ENCODE measurements at regions not wholly inside any gene's neighbourhood (a gene's known extent, or its start where the extent isn't known, plus 50 kb on each side); places are given as distances from the start of the nearest gene placed in this dataset.

DNA sequence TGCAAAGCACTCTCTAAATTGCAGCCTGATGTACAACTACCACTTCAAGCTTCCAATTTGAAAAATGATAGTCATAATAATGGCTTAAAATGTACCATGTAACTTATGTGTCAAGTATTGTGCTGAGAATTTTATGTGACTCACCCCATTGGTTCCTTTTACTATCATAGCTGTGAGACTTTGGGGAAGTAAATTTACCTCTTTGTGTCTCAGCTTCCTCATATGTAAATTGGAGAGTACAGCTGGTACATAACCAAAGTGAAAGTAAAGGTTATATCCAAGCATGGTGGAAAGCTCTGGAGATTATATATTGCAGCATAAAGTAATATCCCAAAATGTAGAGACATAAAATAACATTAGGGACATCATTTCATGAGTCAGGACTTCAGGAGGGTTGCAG is 2200.4 kb upstream of the C9orf72 start:
- DNase-seq = no peak
- TF ChIP-seq GATA1 (IDR thresholded peaks at IDR 0.05; ENCODE audit: low read depth, low read length) = no peak
- no peak for TF ChIP-seq POLR2A (IDR thresholded peaks at IDR 0.05; ENCODE audit: low read length)

DNA sequence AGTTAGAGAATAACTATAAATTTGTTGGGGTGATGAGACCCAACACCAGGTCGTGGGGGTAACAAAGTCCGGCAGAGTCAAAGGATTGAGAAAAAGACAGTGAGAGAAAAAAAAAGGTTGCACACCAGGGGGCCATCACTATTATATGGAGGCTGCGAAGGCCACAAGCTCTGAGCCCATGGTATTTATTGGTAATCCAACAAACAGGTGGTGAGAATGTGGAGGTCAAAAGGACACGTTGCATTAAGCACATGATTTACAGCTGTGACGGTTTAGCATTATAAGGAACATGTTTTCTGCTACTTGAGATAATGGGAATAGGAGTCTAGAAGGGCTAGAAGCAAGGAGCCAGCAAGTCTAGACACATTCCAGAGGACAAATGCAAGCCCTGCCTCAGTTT is 2202.2 kb upstream of the C9orf72 start:
- DNase-seq = no peak
- no peak for TF ChIP-seq GATA1 (IDR thresholded peaks at IDR 0.05; ENCODE audit: low read depth, low read length)
- no peak for TF ChIP-seq POLR2A (IDR thresholded peaks at IDR 0.05; ENCODE audit: low read length)

DNA sequence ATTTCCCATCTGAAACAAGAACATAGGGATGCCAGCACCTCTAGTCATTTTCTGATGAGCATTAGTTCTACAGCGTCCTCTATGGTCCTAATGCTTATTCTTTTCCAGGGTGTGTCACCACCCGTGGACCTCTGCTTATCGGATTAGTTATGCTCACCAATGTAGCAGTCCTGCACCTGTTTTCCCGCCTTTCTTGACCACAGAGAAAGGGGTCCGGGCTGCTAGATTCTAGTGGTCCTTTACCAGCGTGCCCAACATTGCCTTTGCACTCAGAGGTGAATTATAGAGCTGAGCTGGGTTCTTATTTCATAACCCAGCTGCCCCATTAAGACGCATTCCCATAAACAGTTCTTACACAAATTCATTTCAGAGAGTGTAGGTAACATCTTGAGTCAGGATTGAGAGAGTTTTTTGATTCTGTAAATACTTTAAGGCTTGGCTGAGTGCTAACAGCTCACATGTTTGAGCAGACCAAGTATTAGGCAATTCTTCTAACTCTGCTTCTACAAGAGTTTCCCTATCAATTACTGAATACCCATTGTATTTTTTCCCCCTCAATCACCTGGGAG is 2205.1 kb upstream of the C9orf72 start:
- TF ChIP-seq POLR2A (IDR thresholded peaks at IDR 0.05; ENCODE audit: low read length) = no peak
- TF ChIP-seq GATA1 (IDR thresholded peaks at IDR 0.05; ENCODE audit: low read depth, low read length) = no peak
- no peak for DNase-seq

DNA sequence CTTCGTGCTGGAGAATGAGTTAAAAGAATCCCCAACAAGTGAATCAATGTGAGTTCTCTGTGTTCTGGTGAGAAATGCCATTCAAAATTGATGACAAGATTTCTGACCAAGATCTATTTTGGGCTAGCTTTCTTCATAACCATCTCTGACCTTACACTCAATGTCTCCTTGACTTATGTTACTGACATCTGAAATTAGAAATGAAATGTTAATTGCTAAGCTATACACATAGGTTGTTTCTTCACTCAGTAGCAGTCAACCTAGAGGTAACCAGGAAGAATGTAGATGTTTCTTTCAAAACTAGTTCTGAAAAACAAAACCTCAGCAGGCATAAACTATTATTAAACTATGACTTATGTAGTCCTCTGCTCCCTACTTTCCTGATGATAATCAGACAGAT is 2220.7 kb upstream of the C9orf72 start:
- no peak for TF ChIP-seq POLR2A (IDR thresholded peaks at IDR 0.05; ENCODE audit: low read length)
- no peak for TF ChIP-seq GATA1 (IDR thresholded peaks at IDR 0.05; ENCODE audit: low read depth, low read length)
- no peak for DNase-seq

DNA sequence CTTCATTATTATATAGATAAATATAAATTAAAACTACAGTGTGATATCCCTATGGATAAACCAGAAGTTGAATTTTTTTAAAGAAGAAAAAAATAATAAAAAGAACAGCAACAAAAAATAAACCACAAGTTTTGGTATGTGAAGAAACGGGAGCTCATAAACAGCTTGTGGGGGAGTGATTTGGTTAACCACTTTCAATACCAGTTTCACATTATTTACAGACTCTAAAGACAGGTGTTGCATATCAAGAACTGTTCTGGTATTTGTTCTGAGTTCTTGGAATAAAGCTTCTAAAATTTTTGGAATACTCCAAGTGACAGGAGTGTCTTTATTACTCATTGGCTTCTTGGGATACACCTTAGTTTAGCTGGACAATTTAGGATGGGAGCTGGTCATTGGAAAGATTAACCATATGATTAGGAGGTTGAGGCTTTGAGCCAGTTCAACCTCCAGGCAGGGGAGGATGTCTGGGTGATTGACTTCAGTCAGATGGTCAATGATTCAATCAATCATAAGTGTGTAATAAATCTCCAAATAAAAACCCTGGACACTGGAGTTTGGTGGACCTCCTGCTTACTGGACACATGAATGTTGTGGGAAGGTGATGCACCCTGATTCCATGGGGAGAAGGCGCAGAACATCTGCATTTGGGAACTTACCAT is 2223.1 kb upstream of the C9orf72 start:
- TF ChIP-seq POLR2A (IDR thresholded peaks at IDR 0.05; ENCODE audit: low read length) (no peak), GATA1 (IDR thresholded peaks at IDR 0.05; ENCODE audit: low read depth, low read length) (no peak)
- no peak for DNase-seq

DNA sequence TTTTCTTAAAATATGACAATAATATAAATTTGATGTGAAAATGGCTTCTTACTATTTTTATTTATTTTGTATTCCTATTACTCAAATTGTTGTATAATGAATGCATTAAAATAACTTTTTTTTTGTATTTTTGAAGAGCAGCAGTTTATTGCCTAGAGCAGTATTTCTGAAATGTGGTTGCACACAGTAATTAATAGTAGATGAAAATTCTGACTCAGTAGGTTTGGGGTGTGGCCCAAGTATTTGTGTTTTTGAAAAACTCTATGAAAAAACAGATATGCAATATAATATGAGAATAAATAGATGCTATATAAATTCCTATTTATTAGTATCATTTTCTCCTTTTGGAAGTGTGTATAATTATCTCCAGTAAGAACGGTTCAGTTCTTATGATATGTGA is 2225.3 kb upstream of the C9orf72 start:
- no peak for TF ChIP-seq POLR2A (IDR thresholded peaks at IDR 0.05; ENCODE audit: low read length)
- no peak for TF ChIP-seq GATA1 (IDR thresholded peaks at IDR 0.05; ENCODE audit: low read depth, low read length)
- DNase-seq = no peak

DNA sequence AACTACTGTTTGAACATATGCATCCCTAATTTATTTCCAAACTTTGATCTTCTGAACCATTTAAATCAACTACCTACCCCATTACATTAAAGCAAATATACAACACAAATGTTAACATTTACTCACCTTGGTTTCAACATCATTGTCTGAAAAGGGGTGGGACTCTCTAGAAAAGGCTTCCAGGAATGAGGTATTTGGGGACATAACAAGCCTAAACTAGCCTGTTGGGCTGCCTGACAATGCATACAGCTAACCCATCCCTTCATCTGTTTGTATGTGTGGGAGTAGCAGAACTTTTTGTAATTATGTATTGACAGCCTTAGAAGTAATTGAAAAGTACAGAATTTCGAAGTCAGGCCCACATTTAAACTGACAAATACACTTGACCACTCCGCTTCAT is 2225.9 kb upstream of the C9orf72 start:
- TF ChIP-seq POLR2A (IDR thresholded peaks at IDR 0.05; ENCODE audit: low read length) = no peak
- no peak for TF ChIP-seq GATA1 (IDR thresholded peaks at IDR 0.05; ENCODE audit: low read depth, low read length)
- no peak for DNase-seq

DNA sequence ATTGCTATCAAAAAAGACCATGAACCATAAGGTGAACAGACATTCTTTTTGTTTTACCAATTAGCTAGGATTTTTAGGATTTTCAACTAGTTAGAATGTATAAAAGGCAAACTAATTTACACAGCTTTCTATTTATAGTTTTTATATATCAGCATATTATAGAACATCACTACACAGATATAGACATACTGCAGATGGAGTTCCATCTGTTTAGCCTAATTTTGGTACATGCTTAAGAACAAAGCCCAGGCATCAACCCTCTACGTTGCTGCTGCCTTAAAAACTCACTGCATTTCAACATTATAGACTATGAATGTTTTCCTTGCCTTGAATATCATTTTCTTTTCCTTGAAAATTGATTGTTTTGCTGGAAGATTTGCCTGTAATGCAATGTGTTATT is 2227.5 kb upstream of the C9orf72 start:
- DNase-seq = no peak
- no peak for TF ChIP-seq POLR2A (IDR thresholded peaks at IDR 0.05; ENCODE audit: low read length)
- no peak for TF ChIP-seq GATA1 (IDR thresholded peaks at IDR 0.05; ENCODE audit: low read depth, low read length)

DNA sequence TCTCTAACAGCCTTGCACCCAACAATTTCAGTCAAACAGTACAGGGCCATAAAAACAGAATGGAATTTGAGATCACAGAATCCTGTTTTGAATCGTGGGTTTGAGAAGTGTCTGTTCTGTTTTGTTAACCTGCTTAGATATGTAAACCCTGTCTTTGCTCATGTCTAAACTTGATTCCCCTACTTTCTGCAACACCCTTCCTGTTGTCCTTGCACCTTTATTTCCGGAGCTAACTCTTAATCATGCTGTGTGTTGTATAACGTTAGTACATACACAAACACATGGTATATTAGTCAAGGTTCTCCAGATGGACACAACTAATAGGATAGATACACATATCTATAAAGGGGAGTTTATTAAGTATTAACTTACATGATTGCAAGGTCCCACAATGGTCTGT is 2229.2 kb upstream of the C9orf72 start:
- no peak for TF ChIP-seq GATA1 (IDR thresholded peaks at IDR 0.05; ENCODE audit: low read depth, low read length)
- no peak for DNase-seq

DNA sequence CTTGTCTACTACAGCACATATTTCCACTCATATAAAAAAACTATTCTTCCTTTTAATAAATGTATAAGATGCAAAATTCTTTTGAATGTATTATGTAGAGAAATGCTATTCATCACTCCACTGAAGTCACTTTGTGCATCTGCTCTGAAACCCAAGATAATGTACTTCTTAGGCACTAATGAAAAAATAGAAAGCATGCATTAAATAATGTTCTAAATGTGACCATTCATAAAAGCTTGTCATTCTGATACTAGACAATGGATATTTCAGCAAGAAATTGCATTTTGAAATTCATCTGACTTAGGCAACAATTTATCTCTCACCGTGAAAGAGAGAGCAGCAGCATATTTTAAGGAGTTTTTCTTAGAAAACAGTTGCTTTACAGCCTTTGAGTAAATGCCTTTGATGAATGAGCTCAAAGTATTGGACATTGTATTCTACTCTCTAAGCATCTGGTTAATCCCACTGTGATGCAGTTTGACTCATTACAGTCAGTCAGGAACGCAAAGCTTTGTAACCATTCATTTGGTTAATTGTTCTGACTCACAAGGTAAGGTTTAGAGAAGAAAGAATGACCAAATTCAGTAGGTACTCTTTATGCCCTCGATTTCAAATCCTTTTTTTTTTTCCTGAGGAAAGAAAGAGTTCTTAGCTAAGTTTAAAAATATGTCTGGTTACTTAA is 2233.8 kb upstream of the C9orf72 start:
- DNase-seq = no peak

DNA sequence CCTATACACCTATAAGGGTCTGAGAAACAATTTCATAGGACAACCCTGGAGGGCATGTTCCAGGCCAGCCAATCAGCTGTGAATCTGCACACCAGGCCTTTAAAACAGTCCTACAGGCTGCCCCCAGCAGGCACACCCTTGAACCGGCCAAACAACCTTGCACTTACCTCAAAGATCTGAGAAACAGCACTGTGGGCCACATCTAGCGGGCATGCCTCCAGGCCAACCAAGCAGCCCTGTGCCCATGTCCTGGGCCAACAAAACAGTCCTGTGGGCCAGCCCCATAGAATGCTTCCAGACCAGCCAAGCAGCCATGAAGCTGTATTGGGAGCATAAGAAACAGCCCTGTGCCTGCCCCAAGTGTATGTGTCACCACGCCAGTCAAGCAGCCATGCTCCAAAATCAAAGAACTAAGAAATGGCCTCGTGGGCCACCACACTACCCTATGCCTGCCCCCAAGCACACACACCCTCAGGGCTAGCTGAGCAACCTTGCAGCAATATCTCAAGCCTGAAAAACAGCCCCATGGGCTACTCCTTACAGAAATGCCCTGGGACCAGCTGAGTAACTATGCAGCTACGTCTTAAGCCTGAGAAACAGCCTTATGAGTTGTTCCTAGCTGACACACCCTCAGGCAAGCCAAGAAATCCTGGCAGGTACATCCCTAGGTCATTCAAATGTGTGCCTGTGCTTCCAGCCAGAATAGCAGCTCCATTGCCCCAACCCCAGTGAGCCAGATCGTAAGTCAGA is 2243.8 kb upstream of the C9orf72 start:
- TF ChIP-seq POLR2A (IDR thresholded peaks at IDR 0.05; ENCODE audit: low read length) (no peak), GATA1 (IDR thresholded peaks at IDR 0.05; ENCODE audit: low read depth, low read length) (no peak)
- no peak for DNase-seq

More for the DNA sequence above, 2233.8 kb upstream of the C9orf72 start:
- no peak for TF ChIP-seq GATA1 (IDR thresholded peaks at IDR 0.05; ENCODE audit: low read depth, low read length)
- no peak for TF ChIP-seq POLR2A (IDR thresholded peaks at IDR 0.05; ENCODE audit: low read length)

DNA sequence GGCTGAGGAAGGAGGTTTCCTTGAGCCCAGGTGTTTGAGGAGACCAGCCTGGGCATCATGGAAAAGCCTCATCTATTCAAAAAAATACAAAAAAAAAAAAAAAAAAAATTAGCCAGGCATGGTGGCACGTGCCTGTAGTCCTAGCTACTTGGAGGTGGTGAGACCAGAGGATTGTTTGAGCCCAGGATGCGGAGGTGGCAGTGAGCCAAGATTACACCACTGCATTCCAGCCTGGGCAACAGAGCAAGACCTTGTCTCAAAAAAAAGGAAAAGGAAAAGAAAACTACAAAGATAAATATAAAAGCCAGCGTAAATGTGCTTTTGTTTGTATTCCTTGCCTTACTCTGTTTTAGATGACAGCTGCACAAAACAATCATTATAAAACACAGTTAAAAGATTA is 2249.2 kb upstream of the C9orf72 start:
- TF ChIP-seq POLR2A (IDR thresholded peaks at IDR 0.05; ENCODE audit: low read length) = no peak
- DNase-seq = no peak

DNA sequence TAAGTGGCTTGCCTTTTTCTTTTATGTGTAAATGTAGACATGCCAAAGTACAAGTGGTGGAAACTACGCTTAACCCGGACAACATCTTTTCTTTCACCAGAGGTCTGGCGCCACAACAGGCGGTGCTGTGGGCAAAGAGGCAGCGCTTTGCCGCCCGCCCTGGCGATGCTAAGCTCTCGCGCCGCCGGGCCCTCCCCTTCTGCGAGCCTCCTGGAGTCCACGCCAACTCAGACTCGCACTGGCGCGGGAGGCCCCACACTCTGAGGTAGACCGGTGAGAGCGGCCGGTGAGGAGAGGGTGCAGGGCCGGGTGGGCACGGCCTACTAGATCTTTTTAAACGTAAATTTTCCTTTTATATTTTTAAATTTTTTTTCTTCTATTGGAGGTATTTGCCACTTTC is 2253.1 kb upstream of the C9orf72 start:
- TF ChIP-seq GATA1 (IDR thresholded peaks at IDR 0.05; ENCODE audit: low read depth, low read length) = no peak
- TF ChIP-seq POLR2A (IDR thresholded peaks at IDR 0.05; ENCODE audit: low read length) = no peak
- DNase-seq = no peak

DNA sequence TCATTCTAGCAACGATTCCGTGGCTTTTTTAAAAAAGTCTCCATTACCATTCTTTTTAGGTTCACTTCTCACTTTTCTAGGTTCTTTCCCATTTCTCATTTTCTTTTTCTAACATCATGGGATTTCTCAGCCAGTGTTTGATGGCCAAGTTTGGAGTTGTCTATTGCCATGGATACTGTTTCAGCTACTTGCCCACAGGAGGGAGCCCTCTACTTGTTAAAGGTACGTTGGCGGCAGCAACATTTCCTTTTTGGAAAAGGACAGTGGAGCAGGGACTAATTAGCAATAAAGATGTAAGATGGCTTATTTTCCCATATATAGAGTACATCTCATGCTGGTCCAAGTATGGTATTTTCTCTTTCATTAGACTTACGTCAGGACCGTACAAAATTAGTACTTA is 2257.5 kb upstream of the C9orf72 start:
- peak; percentile 3 to 17 for DNase-seq
- TF ChIP-seq GATA1 (IDR thresholded peaks at IDR 0.05; ENCODE audit: low read depth, low read length) (no peak), POLR2A (IDR thresholded peaks at IDR 0.05; ENCODE audit: low read length) (no peak)

Measured in erythroblast (primary cell).